Astrocyte (in vitro differentiated cells and primary cell): ENCODE measurements at regions not wholly inside any gene's neighbourhood (a gene's known extent, or its start where the extent isn't known, plus 50 kb on each side); places are given as distances from the start of the nearest gene placed in this dataset.

Source experiments
- DNase-seq: peaks from one replicate; pipeline ENCODE4 v3.0.0-alpha.2; 2010; ENCODE audit warnings: low read depth
- FAIRE-seq: peaks from 2 replicates; lab custom pipeline; 2011; peaks lifted over from hg19 to GRCh38; lab: Jason Lieb, UNC
- H2AFZ ChIP-seq: 2 replicates; pipeline ENCODE4 v1.6.0; 2012; ENCODE audit warnings: low read depth, low read length, inconsistent platforms
- H3K27ac ChIP-seq: 2 replicates; pipeline ENCODE4 v1.5.1; 2011; ENCODE audit warnings: low read depth, low read length, inconsistent platforms
- H3K27me3 ChIP-seq: 2 replicates; pipeline ENCODE4 v1.6.0; 2011; ENCODE audit warnings: low read length, inconsistent platforms; ENCODE audit not compliant: insufficient read depth
- H3K36me3 ChIP-seq: 2 replicates; pipeline ENCODE4 v1.5.1; 2011; ENCODE audit warnings: low read length, inconsistent platforms; ENCODE audit not compliant: insufficient read depth
- H3K4me1 ChIP-seq: 2 replicates; pipeline ENCODE4 v1.5.1; 2011; ENCODE audit warnings: low read length, inconsistent platforms; ENCODE audit not compliant: insufficient read depth
- H3K4me2 ChIP-seq: 2 replicates; pipeline ENCODE4 v1.6.0; 2012; ENCODE audit warnings: low read length, inconsistent platforms
- H3K4me3 ChIP-seq: 2 replicates; pipeline ENCODE4 v1.5.1; 2011; ENCODE audit warnings: low read depth, mild to moderate bottlenecking, low read length, inconsistent platforms; ENCODE audit not compliant: insufficient read depth
- H3K79me2 ChIP-seq: 2 replicates; pipeline ENCODE4 v1.6.0; 2012; ENCODE audit warnings: mild to moderate bottlenecking, low read length, inconsistent platforms; ENCODE audit not compliant: insufficient read depth
- H3K9ac ChIP-seq: 2 replicates; pipeline ENCODE4 v1.6.0; 2012; ENCODE audit warnings: mild to moderate bottlenecking, low read length, inconsistent platforms
- H3K9me3 ChIP-seq: 2 replicates; pipeline ENCODE4 v1.5.1; 2012; ENCODE audit warnings: low read depth, mild to moderate bottlenecking, low read length, inconsistent platforms; ENCODE audit not compliant: insufficient read depth
- H4K20me1 ChIP-seq: 2 replicates; pipeline ENCODE4 v1.6.0; 2012; ENCODE audit warnings: low read length, inconsistent platforms; ENCODE audit not compliant: insufficient read depth
- H3K27ac Mint-ChIP-seq: one replicate; pipeline ENCODE4 v1.8.0; 2021; ENCODE audit warnings: mild to moderate bottlenecking, mixed read lengths; ENCODE audit not compliant: unreplicated experiment
- H3K27me3 Mint-ChIP-seq: one replicate; pipeline ENCODE4 v1.8.0; 2021; ENCODE audit warnings: low read depth, mixed read lengths; ENCODE audit not compliant: unreplicated experiment
- H3K36me3 Mint-ChIP-seq: one replicate; pipeline ENCODE4 v1.8.0; 2021; ENCODE audit warnings: low read depth, mixed read lengths; ENCODE audit not compliant: unreplicated experiment
- H3K4me1 Mint-ChIP-seq: one replicate; pipeline ENCODE4 v1.8.0; 2021; ENCODE audit warnings: low read depth, mixed read lengths; ENCODE audit not compliant: unreplicated experiment
- H3K4me3 Mint-ChIP-seq: one replicate; pipeline ENCODE4 v1.8.0; 2021; ENCODE audit warnings: mild to moderate bottlenecking, moderate library complexity, mixed read lengths; ENCODE audit not compliant: unreplicated experiment
- H3K9me3 Mint-ChIP-seq: one replicate; pipeline ENCODE4 v1.8.0; 2021; ENCODE audit warnings: mild to moderate bottlenecking, mixed read lengths; ENCODE audit not compliant: unreplicated experiment
- EZH2 ChIP-seq: IDR thresholded peaks from 2 replicates; pipeline ENCODE4 v1.6.1; 2012; ENCODE audit warnings: mild to moderate bottlenecking, low read length, inconsistent platforms; ENCODE audit not compliant: insufficient read depth
- TF ChIP-seq, protein P1 (sequence below): IDR thresholded peaks from 2 replicates; pipeline ENCODE4 v1.5.1; 2011; ENCODE audit warnings: low read depth, mild to moderate bottlenecking, inconsistent platforms, low read length, moderate library complexity; ENCODE audit not compliant: insufficient read depth

DNA sequence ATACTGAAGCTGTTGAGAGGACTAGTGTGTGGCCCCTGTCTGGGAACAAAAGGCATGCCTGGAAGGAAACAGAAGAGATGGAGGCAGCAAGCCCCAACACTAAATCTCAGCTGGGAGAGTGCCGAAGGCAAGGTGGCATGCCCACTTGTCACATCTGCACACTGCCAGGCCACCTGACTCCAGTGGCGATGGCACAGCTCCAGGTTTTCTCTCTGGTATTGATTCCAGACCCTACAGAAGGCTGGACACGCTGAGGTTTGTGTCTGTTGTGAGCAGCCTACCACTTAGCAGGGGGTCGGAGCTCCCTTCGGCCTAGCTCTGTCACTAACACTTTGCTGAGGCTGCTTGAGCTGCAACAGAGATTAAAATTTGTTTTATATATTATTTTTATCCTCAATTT, 307.3 kb downstream of the TDRD15 start:
- Mint-ChIP-seq H3K4me1 (no peaks in the 10 kb centered on the region), H3K4me3 (no peak overlapping the region), H3K27me3 (no peaks in the 10 kb centered on the region), H3K27ac (no peak overlapping the region), H3K36me3 (no peaks in the 10 kb centered on the region), H3K9me3 (no peaks in the 10 kb centered on the region)
- Histone ChIP-seq H3K9me3 (no peaks in the 10 kb centered on the region), H3K4me1 (no peaks in the 10 kb centered on the region), H3K9ac (no peak overlapping the region), H3K27me3 (no peaks in the 10 kb centered on the region), H3K27ac (no peak overlapping the region), H3K79me2 (no peaks in the 10 kb centered on the region), H3K36me3 (no peaks in the 10 kb centered on the region), H2AFZ (no peak overlapping the region), H4K20me1 (no peaks in the 10 kb centered on the region), H3K4me3 (no peak overlapping the region), H3K4me2 (no peak overlapping the region)
- TF ChIP-seq, protein P1, sequence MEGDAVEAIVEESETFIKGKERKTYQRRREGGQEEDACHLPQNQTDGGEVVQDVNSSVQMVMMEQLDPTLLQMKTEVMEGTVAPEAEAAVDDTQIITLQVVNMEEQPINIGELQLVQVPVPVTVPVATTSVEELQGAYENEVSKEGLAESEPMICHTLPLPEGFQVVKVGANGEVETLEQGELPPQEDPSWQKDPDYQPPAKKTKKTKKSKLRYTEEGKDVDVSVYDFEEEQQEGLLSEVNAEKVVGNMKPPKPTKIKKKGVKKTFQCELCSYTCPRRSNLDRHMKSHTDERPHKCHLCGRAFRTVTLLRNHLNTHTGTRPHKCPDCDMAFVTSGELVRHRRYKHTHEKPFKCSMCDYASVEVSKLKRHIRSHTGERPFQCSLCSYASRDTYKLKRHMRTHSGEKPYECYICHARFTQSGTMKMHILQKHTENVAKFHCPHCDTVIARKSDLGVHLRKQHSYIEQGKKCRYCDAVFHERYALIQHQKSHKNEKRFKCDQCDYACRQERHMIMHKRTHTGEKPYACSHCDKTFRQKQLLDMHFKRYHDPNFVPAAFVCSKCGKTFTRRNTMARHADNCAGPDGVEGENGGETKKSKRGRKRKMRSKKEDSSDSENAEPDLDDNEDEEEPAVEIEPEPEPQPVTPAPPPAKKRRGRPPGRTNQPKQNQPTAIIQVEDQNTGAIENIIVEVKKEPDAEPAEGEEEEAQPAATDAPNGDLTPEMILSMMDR: no peak
- no peak for TF ChIP-seq EZH2
- FAIRE-seq (no peak), DNase-seq (no peak)

DNA sequence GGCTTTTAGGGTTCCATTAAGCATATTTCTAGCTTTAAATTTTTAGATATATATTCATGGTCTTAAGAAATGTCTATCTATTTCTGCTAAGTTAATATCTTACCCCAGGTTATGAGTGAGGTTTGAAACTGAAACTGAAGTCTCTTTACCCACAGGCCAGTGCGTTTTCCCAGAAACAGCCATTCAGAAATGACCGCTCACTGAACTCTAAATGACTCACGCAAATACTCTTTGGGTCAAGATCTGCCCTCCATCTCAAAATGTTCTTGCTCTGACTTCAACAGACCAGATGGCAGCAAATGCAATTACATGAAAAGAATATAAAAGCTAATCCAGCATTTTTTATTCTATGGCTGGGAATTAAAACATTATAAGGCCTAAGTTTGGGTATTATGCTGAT, 315.2 kb downstream of the TDRD15 start:
- Histone ChIP-seq H3K36me3 (no peaks in the 10 kb centered on the region), H2AFZ (no peak overlapping the region), H3K9me3 (no peaks in the 10 kb centered on the region), H4K20me1 (no peaks in the 10 kb centered on the region), H3K27me3 (no peaks in the 10 kb centered on the region), H3K9ac (no peak overlapping the region), H3K27ac (no peak overlapping the region), H3K79me2 (no peaks in the 10 kb centered on the region), H3K4me3 (no peak overlapping the region), H3K4me1 (no peaks in the 10 kb centered on the region), H3K4me2 (no peak overlapping the region)
- Mint-ChIP-seq H3K4me3 (no peak overlapping the region), H3K4me1 (peaks cover 3% of the 10 kb centered on the region), H3K36me3 (no peaks in the 10 kb centered on the region), H3K27me3 (no peaks in the 10 kb centered on the region), H3K9me3 (no peaks in the 10 kb centered on the region), H3K27ac (no peak overlapping the region)
- TF ChIP-seq, protein P1: no peak
- no peak for TF ChIP-seq EZH2
- DNase-seq (peak; percentile 20), FAIRE-seq (no peak)

DNA sequence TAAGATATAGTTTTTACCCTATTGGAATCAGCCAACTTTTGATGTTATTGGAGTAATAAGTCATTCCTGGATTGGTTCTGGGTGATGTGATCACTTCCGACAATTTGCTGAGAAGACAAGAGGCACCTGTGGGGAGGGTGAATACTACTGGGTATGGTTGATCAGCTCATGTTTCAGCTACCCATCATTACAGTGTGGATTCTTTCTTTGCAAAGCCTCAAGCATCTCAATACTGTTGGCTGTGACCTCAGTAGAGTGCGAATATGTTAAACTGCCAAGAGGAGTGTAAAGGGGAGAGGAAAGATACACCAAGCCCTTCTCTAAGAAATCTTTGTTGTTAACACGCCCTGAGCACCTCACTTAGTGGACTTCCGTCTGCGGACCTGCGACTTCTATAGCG, 317.7 kb downstream of the TDRD15 start:
- Mint-ChIP-seq H3K4me1 (peaks cover 5% of the 10 kb centered on the region), H3K4me3 (no peak overlapping the region), H3K9me3 (no peaks in the 10 kb centered on the region), H3K36me3 (no peaks in the 10 kb centered on the region), H3K27me3 (no peaks in the 10 kb centered on the region), H3K27ac (no peak overlapping the region)
- no peak overlapping the region for H3K4me3 ChIP-seq
- H3K27me3 ChIP-seq: no peaks in the 10 kb centered on the region
- DNase-seq (no peak), FAIRE-seq (no peak)
- TF ChIP-seq, protein P1: no peak
- no peak for TF ChIP-seq EZH2
- no peaks in the 10 kb centered on the region for H3K4me1 ChIP-seq
- no peaks in the 10 kb centered on the region for H3K79me2 ChIP-seq
- H3K9me3 ChIP-seq: no peaks in the 10 kb centered on the region
- H3K36me3 ChIP-seq: no peaks in the 10 kb centered on the region
- H3K4me2 ChIP-seq: no peak overlapping the region
- H4K20me1 ChIP-seq: no peaks in the 10 kb centered on the region
- no peak overlapping the region for H3K27ac ChIP-seq
- H2AFZ ChIP-seq: no peak overlapping the region
- H3K9ac ChIP-seq: no peak overlapping the region
